Spleen (tissue), 7 donors: ENCODE measurements at regions not wholly inside any gene's neighbourhood (a gene's known extent, or its start where the extent isn't known, plus 50 kb on each side); places are given as distances from the start of the nearest gene placed in this dataset.
"Not testable (repeated sequence)": the region's sequence is repeated elsewhere in the genome, so short reads cannot be mapped to it uniquely, and the experiment has no call there.

Experiments
- CTCF ChIP-seq, 11 experiments: fragments of 200-600 bp in 7 of 11; fragments of 450-650 bp in 4 of 11; sonication (generic) in 4 of 11; IDR thresholded peaks in 8 of 11; conservative IDR thresholded peaks in 3 of 11; 1 replicate in 7 of 11; 2 replicates in 4 of 11; pipeline versions ENCODE4 v1.4.0 to v1.8.0; 2016 to 2021; ENCODE audit warnings: antibody characterized with exemption in 11 of 11, inconsistent platforms in 4 of 11, mild to moderate bottlenecking in 1 of 11
- POLR2A ChIP-seq, 3 donors: fragments of 450-650 bp; IDR thresholded peaks; one replicate each; pipeline ENCODE4 v1.5.1; 2017; ENCODE audit warnings: antibody characterized with exemption in 3 of 3, mild to moderate bottlenecking in 1 of 3
- POLR2AphosphoS5 ChIP-seq, 3 donors: sonication (generic); formaldehyde crosslinking; IDR thresholded peaks; one replicate each; pipeline ENCODE4 v1.5.1; 2017; ENCODE audit warnings: antibody characterized with exemption in 3 of 3
- donor health status: DM: no; HTN: no; CAD: no; lungs with moderate emphysema.
- donor health status: DM: no; HTN: no; CAD: no.
- donor health status: DM: no; HTN: no; CAD: no.

GRCh38 chr4:131743348-131743747, 1405.7 kb upstream of the PCDH10 start:
- TF ChIP-seq CTCF (IDR thresholded peaks at IDR 0.05 in 8 of 11, conservative IDR thresholded peaks at IDR 0.05 in 3 of 11); POLR2AphosphoS5 (IDR thresholded peaks at IDR 0.05); POLR2A (IDR thresholded peaks at IDR 0.05): not testable (repeated sequence)
